ENCODE measurements at regions not wholly inside any gene's neighbourhood (a gene's known extent, or its start where the extent isn't known, plus 50 kb on each side); places are given as distances from the start of the nearest gene placed in this dataset.

GRCh38 chr11:127202105-127202504, 201.5 kb upstream of the KIRREL3 start:
- CTCF ChIA-PET, result no interaction called here
- Histone ChIP-seq H3K27me3 (ENCODE audit: control insufficient read depth in 2 of 2, insufficient read depth in 2 of 2, low read length in 2 of 2) (no peaks in the 10 kb centered on the region), H3K79me2 (ENCODE audit: control insufficient read depth, insufficient read depth, low read length) (no peaks in the 10 kb centered on the region), H3K36me3 (ENCODE audit: control insufficient read depth in 2 of 2, extremely low read depth in 1 of 2, insufficient read depth in 2 of 2, low read length in 2 of 2) (no peaks in the 10 kb centered on the region), H3K9me3 (replicated peaks; ENCODE audit: control insufficient read depth, insufficient read depth, low read length) (no peaks in the 10 kb centered on the region), H3K9me1 (replicated peaks; ENCODE audit: control insufficient read depth, extremely low read depth, insufficient read depth, low read length) (no peaks in the 10 kb centered on the region), H4K20me1 (replicated peaks; ENCODE audit: control insufficient read depth, extremely low read depth, insufficient read depth, low read length) (no peaks in the 10 kb centered on the region), H3K4me1 (ENCODE audit: control insufficient read depth, extremely low read depth, insufficient read depth, low read length) (no peaks in the 10 kb centered on the region), H3K27ac (ENCODE audit: insufficient read depth, low read depth, low read length) (no peak overlapping the region), H3K4me2 (ENCODE audit: insufficient read depth, low read length) (no peak overlapping the region), H2AFZ (ENCODE audit: low read depth, low read length) (no peak overlapping the region), H3K9ac (replicated peaks; ENCODE audit: extremely low read depth, insufficient read depth, low read length) (no peak overlapping the region), H3K4me3 (replicated peaks in 1 of 3; ENCODE audit: insufficient read depth in 1 of 3, low read depth in 1 of 3, low read length in 3 of 3) (no peak overlapping the region)
- dilution Hi-C loops (cut with MboI; ENCODE audit: extremely low pct_ligation_motif_present, low sequenced_read_pairs), result no loop called here
- TF ChIP-seq FOS (IDR thresholded peaks at IDR 0.05; ENCODE audit: borderline replicate concordance, insufficient read depth, low read length), result no peak
- TF ChIP-seq POLR2AphosphoS5 (IDR thresholded peaks at IDR 0.05; ENCODE audit: insufficient read depth, low read depth, low read length), result no peak
- TF ChIP-seq MAX (IDR thresholded peaks at IDR 0.05; ENCODE audit: insufficient read depth, insufficient read length), result no peak
- TF ChIP-seq GATA2 (IDR thresholded peaks at IDR 0.05; ENCODE audit: insufficient read depth, insufficient read length, low read depth, low read length), result no peak
- no peak for TF ChIP-seq MYC (IDR thresholded peaks at IDR 0.05; ENCODE audit: low read depth, low read length)
- TF ChIP-seq JUN (IDR thresholded peaks at IDR 0.05; ENCODE audit: borderline replicate concordance, insufficient read depth, insufficient read length, low read depth), result no peak
- TF ChIP-seq EZH2 (IDR thresholded peaks at IDR 0.05; ENCODE audit: borderline replicate concordance, low read depth, low read length, severe bottlenecking), result no peak
- no peak for TF ChIP-seq CTCF (IDR thresholded peaks at IDR 0.05; ENCODE audit: extremely low read depth in 1 of 2, insufficient read depth in 1 of 2, low read depth in 1 of 2, low read length in 2 of 2)
- TF ChIP-seq POLR2A (IDR thresholded peaks at IDR 0.05; ENCODE audit: low read depth, low read length), result no peak
- POLR2A ChIA-PET, result no interaction called here
- no peak for FAIRE-seq
- no TSS peak for BruUV-seq (replicated peaks)
- intact Hi-C loops (cut with micrococcal nuclease), result no loop called here
- DNase-seq (ENCODE audit: low read depth, low spot score), result no peak

Measured in endothelial cell of umbilical vein (primary cell).